ENCODE measurements at regions not wholly inside any gene's neighbourhood (a gene's known extent, or its start where the extent isn't known, plus 50 kb on each side); places are given as distances from the start of the nearest gene placed in this dataset.

DNA sequence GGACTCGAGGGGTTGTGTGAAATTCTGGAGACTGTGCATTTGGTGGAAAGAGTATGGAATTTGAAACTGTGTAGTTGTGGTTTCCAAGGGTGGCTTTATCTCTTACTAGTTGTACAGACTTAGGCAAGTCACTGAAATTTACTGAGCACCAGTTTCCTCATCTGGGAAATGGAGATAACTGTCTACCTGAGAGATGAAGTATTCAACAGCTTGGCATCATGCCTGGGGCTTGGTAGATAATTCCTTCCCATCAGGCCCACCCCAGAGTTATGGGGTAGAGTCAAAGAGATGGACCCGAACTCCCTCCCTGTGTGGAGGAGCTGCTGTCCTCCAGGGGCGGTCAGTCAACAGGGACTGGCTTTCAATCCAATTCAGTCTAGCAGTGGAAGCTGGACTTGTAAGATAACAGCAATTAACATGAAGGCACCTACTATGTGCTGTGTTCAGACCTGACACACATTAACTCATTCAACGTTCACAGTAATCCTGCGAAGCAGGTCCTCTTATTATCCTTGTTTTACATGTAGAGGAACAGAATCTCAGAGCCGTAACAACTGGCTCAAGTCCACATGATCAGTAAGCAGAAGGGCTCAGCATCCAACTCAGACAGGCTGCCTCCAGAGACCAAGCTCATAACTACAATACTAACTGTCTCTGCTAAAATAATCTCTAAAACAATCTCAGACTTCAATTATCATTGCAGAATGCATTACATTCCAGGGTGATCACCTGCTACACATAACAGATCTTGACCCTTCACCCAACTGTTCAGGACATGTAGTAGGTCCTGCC is 432.1 kb downstream of the LPIN1 start:
- no peaks in the 10 kb centered on the region for H3K27me3 ChIP-seq
- no peak overlapping the region for H3K4me3 ChIP-seq (replicated peaks in 1 of 3)
- TF ChIP-seq POLR2A (IDR thresholded peaks at IDR 0.05) (no peak), CTCF (IDR thresholded peaks at IDR 0.05) (no peak)
- 90 to 97% methylated on average over 6 of the region's 6 CpGs for WGBS, 2 donors
- H3K36me3 ChIP-seq = no peaks in the 10 kb centered on the region
- no peaks in the 10 kb centered on the region for H3K9me3 ChIP-seq
- H3K4me1 ChIP-seq = peaks cover 0 to 12% of the 10 kb centered on the region in 2 donors
- intact Hi-C loops (cut with DNase I) = no loop called here
- DNase-seq = no peak
- H3K27ac ChIP-seq = no peak overlapping the region

DNA sequence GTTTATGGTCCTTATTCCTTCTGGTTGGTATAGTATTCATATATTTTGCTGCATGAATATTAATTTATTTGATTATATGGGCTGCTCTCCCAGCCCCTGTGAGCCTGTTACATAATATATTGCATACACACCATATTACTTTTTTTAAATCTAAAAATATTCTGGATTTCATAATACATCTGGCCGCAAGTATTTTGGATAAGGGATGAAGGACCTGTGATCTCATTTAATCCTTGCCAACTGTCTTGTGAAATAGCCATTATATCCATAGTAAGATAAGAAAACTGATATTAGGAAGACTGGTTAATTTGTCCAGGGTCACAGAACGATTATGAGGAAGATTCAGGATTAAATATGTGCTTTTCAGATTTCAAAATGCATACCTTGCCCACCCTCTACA is 433.6 kb downstream of the LPIN1 start:
- 70 to 79% methylated on average over 2 of the region's 2 CpGs for WGBS, 2 donors
- TF ChIP-seq CTCF (IDR thresholded peaks at IDR 0.05) = no peak
- no peak for TF ChIP-seq POLR2A (IDR thresholded peaks at IDR 0.05)
- intact Hi-C loops (cut with DNase I) = no loop called here
- no peaks in the 10 kb centered on the region for H3K36me3 ChIP-seq
- no peaks in the 10 kb centered on the region for H3K27me3 ChIP-seq
- no peak overlapping the region for H3K4me3 ChIP-seq (replicated peaks in 1 of 3)
- peaks cover 0 to 12% of the 10 kb centered on the region in 2 donors for H3K4me1 ChIP-seq
- no peak for DNase-seq
- H3K27ac ChIP-seq = no peak overlapping the region
- H3K9me3 ChIP-seq = no peaks in the 10 kb centered on the region

DNA sequence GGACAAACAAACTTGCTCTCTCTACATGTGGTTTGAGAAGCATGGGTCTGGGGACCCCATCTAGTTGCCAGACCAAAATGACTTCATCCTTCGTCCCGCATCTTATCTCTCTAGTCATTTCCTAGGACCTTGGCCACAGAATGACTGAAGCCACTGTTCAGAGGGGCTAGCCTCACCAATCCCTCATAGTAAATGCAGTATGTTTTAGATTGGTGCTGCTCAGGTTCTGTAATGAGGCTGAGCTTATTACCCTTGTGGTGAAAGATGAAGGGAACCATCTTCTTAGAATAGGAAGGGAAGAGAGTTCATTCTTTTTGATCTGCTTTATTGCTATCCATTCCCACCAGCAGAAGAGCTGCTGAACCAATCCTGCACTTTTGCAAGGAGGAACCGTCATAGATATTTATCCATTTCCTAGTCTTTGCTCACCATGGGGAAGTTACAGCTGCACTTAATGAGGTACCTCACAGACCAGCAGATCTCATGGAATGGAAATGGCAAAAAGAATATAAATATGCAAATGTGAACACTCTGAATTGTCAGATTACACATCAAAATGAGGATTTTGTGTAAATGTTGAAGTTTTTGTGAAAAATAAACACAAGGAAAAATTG is 436.7 kb downstream of the LPIN1 start:
- Histone ChIP-seq H3K36me3 (no peaks in the 10 kb centered on the region), H3K4me1 (peaks cover 0 to under 1% of the 10 kb centered on the region in 2 donors), H3K9me3 (no peaks in the 10 kb centered on the region), H3K27ac (no peak overlapping the region), H3K27me3 (no peaks in the 10 kb centered on the region), H3K4me3 (replicated peaks in 1 of 3) (no peak overlapping the region)
- no peak for TF ChIP-seq POLR2A (IDR thresholded peaks at IDR 0.05)
- no peak for TF ChIP-seq CTCF (IDR thresholded peaks at IDR 0.05)
- 93 to 94% methylated on average over 3 of the region's 3 CpGs for WGBS, 2 donors
- intact Hi-C loops (cut with DNase I) = no loop called here
- no peak for DNase-seq

DNA sequence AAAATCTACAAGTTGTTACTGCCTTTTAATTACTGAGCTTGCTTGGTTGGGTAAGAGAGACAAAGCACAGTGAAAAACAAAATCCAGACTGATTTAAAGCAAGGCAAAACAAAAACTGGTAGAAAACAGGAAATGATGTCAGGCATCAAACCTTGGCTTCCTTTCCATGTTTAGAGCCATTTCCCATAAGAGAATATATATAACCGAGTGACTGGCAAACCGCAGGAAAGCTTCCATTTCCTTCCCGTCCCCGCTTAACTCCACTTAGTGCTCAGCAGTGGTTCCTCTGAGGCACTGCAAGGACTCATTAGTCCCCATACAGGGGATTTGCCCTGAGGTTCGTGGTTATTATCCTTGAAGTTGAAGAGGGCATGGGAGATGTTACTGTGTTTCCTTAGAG is 446.3 kb downstream of the LPIN1 start:
- no peak for DNase-seq
- intact Hi-C loops (cut with DNase I) = no loop called here
- whole genome bisulfite sequencing, 2 donors = 70 to 75% methylated on average over 5 of the region's 5 CpGs
- Histone ChIP-seq H3K27me3 (no peaks in the 10 kb centered on the region), H3K4me1 (no peaks in the 10 kb centered on the region), H3K4me3 (replicated peaks in 1 of 3) (no peak overlapping the region), H3K27ac (peak overlapping the region in 1 of 3 donors; percentile 44), H3K36me3 (no peaks in the 10 kb centered on the region), H3K9me3 (no peaks in the 10 kb centered on the region)
- TF ChIP-seq CTCF (IDR thresholded peaks at IDR 0.05) = no peak
- no peak for TF ChIP-seq POLR2A (IDR thresholded peaks at IDR 0.05)

GRCh38 chr2:12194968-12195367 is 448.5 kb downstream of the LPIN1 start:
- no peaks in the 10 kb centered on the region for H3K9me3 ChIP-seq
- H3K27ac ChIP-seq = no peak overlapping the region
- no peaks in the 10 kb centered on the region for H3K27me3 ChIP-seq
- no peaks in the 10 kb centered on the region for H3K36me3 ChIP-seq
- no peaks in the 10 kb centered on the region for H3K4me1 ChIP-seq
- intact Hi-C loops (cut with DNase I) = no loop called here
- WGBS, 2 donors = 85 to 88% methylated on average over 1 of the region's 1 CpG
- no peak for DNase-seq
- TF ChIP-seq CTCF (IDR thresholded peaks at IDR 0.05) = no peak
- no peak for TF ChIP-seq POLR2A (IDR thresholded peaks at IDR 0.05)
- no peak overlapping the region for H3K4me3 ChIP-seq (replicated peaks in 1 of 3)
